ENCODE measurements at regions not wholly inside any gene's neighbourhood (a gene's known extent, or its start where the extent isn't known, plus 50 kb on each side); places are given as distances from the start of the nearest gene placed in this dataset.
"Not testable (repeated sequence)": the region's sequence is repeated elsewhere in the genome, so short reads cannot be mapped to it uniquely, and the experiment has no call there.

- no peak for DNase-seq (ENCODE audit: low read depth in 2 of 2)
Measured at GRCh38 chr7:101146-102046, 91.0 kb upstream of the FAM20C start.

- no peak for DNase-seq (ENCODE audit: low read depth in 2 of 2)
Measured at GRCh38 chr7:102047-102711, 90.2 kb upstream of the FAM20C start.

- DNase-seq (ENCODE audit: low read depth in 2 of 2) = no peak
Measured at GRCh38 chr7:102721-103120, 89.7 kb upstream of the FAM20C start.

- not testable (repeated sequence) for DNase-seq (ENCODE audit: low read depth in 2 of 2)
Measured at GRCh38 chr7:103981-104380, 88.4 kb upstream of the FAM20C start.

GRCh38 chr7:105002-105401, 87.4 kb upstream of the FAM20C start:
- DNase-seq (ENCODE audit: low read depth in 2 of 2) = no peak

GRCh38 chr7:106356-106755, 86.0 kb upstream of the FAM20C start:
- DNase-seq (ENCODE audit: low read depth in 2 of 2) = no peak

GRCh38 chr7:107233-107632, 85.1 kb upstream of the FAM20C start:
- DNase-seq (ENCODE audit: low read depth in 2 of 2) = no peak

- no peak for DNase-seq (ENCODE audit: low read depth in 2 of 2)
Measured at GRCh38 chr7:107907-108306, 84.5 kb upstream of the FAM20C start.

GRCh38 chr7:109094-109493, 83.3 kb upstream of the FAM20C start:
- DNase-seq (ENCODE audit: low read depth in 2 of 2) = no peak

GRCh38 chr7:109898-110556, 82.3 kb upstream of the FAM20C start:
- no peak for DNase-seq (ENCODE audit: low read depth in 2 of 2)

GRCh38 chr7:110557-111232, 81.7 kb upstream of the FAM20C start:
- no peak for DNase-seq (ENCODE audit: low read depth in 2 of 2)

GRCh38 chr7:111591-111990, 80.8 kb upstream of the FAM20C start:
- DNase-seq (ENCODE audit: low read depth in 2 of 2) = no peak

GRCh38 chr7:112881-113280, 79.5 kb upstream of the FAM20C start:
- no peak for DNase-seq (ENCODE audit: low read depth in 2 of 2)

- no peak for DNase-seq (ENCODE audit: low read depth in 2 of 2)
Measured at GRCh38 chr7:115274-115911, 77.0 kb upstream of the FAM20C start.

GRCh38 chr7:116188-116981, 76.0 kb upstream of the FAM20C start:
- DNase-seq (ENCODE audit: low read depth in 2 of 2) = no peak

GRCh38 chr7:117836-118614, 74.3 kb upstream of the FAM20C start:
- DNase-seq (ENCODE audit: low read depth in 2 of 2) = no peak

GRCh38 chr7:118615-119391, 73.6 kb upstream of the FAM20C start:
- no peak for DNase-seq (ENCODE audit: low read depth in 2 of 2)

GRCh38 chr7:119392-120163, 72.8 kb upstream of the FAM20C start:
- no peak for DNase-seq (ENCODE audit: low read depth in 2 of 2)
